Kidney (tissue), 13 donors: ENCODE measurements at regions not wholly inside any gene's neighbourhood (a gene's known extent, or its start where the extent isn't known, plus 50 kb on each side); places are given as distances from the start of the nearest gene placed in this dataset.

Source experiments
- DNase-seq, 5 donors: peaks; one replicate each; pipeline ENCODE4 v3.0.0-alpha.2; 2013 to 2020
- FAIRE-seq: peaks from 2 replicates; lab custom pipeline; 2012; peaks lifted over from hg19 to GRCh38; lab: Jason Lieb, UNC
- H3K27ac ChIP-seq, 2 donors: one replicate each; pipeline ENCODE4 v1.7.0; 2013; ENCODE audit warnings: low read depth in 2 of 2, low read length in 2 of 2, inconsistent platforms in 1 of 2
- H3K27me3 ChIP-seq: one replicate; pipeline ENCODE4 v1.7.1; 2013; ENCODE audit warnings: low read length, inconsistent platforms; ENCODE audit not compliant: control insufficient read depth, insufficient read depth
- H3K36me3 ChIP-seq, 3 donors: one replicate each; pipeline versions ENCODE4 v1.7.0 to v1.7.1; 2013; ENCODE audit warnings: low read length in 3 of 3, control low read depth in 1 of 3, inconsistent platforms in 1 of 3; ENCODE audit not compliant: insufficient read depth in 3 of 3, control insufficient read depth in 2 of 3
- H3K4me1 ChIP-seq, 3 donors: one replicate each; pipeline versions ENCODE4 v1.7.0 to v1.7.1; 2013; ENCODE audit warnings: low read length in 3 of 3, inconsistent platforms in 1 of 3, low read depth in 1 of 3; ENCODE audit not compliant: control insufficient read depth in 2 of 3, insufficient read depth in 2 of 3
- H3K4me3 ChIP-seq, 3 donors: one replicate each; pipeline versions ENCODE4 v1.7.0 to v1.8.1; 2013; ENCODE audit warnings: low read length in 3 of 3, control low read depth in 1 of 3, inconsistent platforms in 1 of 3
- H3K9ac ChIP-seq, 3 donors: one replicate each; pipeline versions ENCODE4 v1.7.0 to v1.7.1; 2013; ENCODE audit warnings: low read length in 3 of 3, control low read depth in 1 of 3, inconsistent platforms in 1 of 3
- H3K9me3 ChIP-seq, 3 donors: one replicate each; pipeline versions ENCODE4 v1.7.0 to v1.7.1; 2013; ENCODE audit warnings: low read length in 3 of 3, control low read depth in 1 of 3, inconsistent platforms in 1 of 3; ENCODE audit not compliant: control insufficient read depth in 2 of 3, insufficient read depth in 1 of 3
- CTCF ChIP-seq: IDR thresholded peaks from 3 replicates; pipeline ENCODE4 v1.5.1; 2012; ENCODE audit warnings: mild to moderate bottlenecking, moderate library complexity, borderline replicate concordance; ENCODE audit not compliant: insufficient read depth; ENCODE audit errors: extremely low read depth
- intact Hi-C: fragments of 100-400 bp; cut with DNase I; formaldehyde crosslinking; loops from one replicate; pipeline ENCODE4 v1.11.1; 2022
- donor health status: control.
- donor health status: control.
- donor health status: control.
- donor health status: control.
- donor health status: control.
- donor health status: DM: yes; HTN: yes; CAD: no.
- donor health status: Normal renal cell carcinoma (clear cell type).

GRCh38 chr9:14520341-14520740, 172.9 kb downstream of the ZDHHC21 start:
- no peaks in the 10 kb centered on the region for H3K36me3 ChIP-seq
- no peak for TF ChIP-seq CTCF
- H3K4me1 ChIP-seq = no peaks in the 10 kb centered on the region
- intact Hi-C loops = no loop called here
- DNase-seq (no peak), FAIRE-seq (no peak)
- H3K9ac ChIP-seq = no peak overlapping the region
- H3K4me3 ChIP-seq = no peak overlapping the region
- H3K27me3 ChIP-seq = no peaks in the 10 kb centered on the region
- H3K9me3 ChIP-seq = no peaks in the 10 kb centered on the region
- H3K27ac ChIP-seq = no peak overlapping the region

- H3K27me3 ChIP-seq = no peaks in the 10 kb centered on the region
- intact Hi-C loops = no loop called here
- FAIRE-seq = no peak
These were observed 175.9 kb downstream of the ZDHHC21 start for GRCh38 chr9:14517154-14517906.

DNA sequence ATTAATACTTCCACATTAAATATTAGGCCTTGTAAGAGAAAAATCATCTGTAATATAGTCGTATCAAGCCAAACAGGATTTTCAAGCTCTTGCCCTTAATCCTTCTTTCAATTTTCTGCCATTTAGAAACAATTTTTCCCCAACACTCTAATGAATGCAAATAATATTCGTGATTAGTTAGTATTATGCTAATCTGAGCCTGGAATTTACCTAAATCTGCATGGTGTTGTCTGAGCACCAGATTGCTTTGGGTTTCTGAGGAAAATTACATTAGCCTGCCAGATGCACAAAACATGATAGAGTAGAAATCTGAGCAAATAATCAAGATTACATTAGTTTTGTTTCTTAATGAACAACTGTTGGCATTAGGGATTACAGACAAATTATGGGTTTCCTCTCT, 176.6 kb downstream of the ZDHHC21 start:
- Histone ChIP-seq H3K4me3 (no peak overlapping the region), H3K27ac (no peak overlapping the region), H3K9ac (no peak overlapping the region), H3K4me1 (no peaks in the 10 kb centered on the region), H3K27me3 (no peaks in the 10 kb centered on the region), H3K9me3 (no peaks in the 10 kb centered on the region), H3K36me3 (no peaks in the 10 kb centered on the region)
- intact Hi-C loops = no loop called here
- TF ChIP-seq CTCF = no peak
- no peak for DNase-seq
- no peak for FAIRE-seq

More at GRCh38 chr9:14517154-14517906, 175.9 kb downstream of the ZDHHC21 start:
- H3K27ac ChIP-seq = no peak overlapping the region
- no peaks in the 10 kb centered on the region for H3K4me1 ChIP-seq
- no peaks in the 10 kb centered on the region for H3K36me3 ChIP-seq
- no peak overlapping the region for H3K4me3 ChIP-seq
- no peak for TF ChIP-seq CTCF
- H3K9me3 ChIP-seq = no peaks in the 10 kb centered on the region
- no peak overlapping the region for H3K9ac ChIP-seq
- no peak for DNase-seq
